GM20000 (cell line): ENCODE measurements at regions not wholly inside any gene's neighbourhood (a gene's known extent, or its start where the extent isn't known, plus 50 kb on each side); places are given as distances from the start of the nearest gene placed in this dataset.
"Not testable (repeated sequence)": the region's sequence is repeated elsewhere in the genome, so short reads cannot be mapped to it uniquely, and the experiment has no call there.

Source experiments
- DNase-seq: peaks from one replicate; pipeline ENCODE4 v3.0.0; 2012; ENCODE audit warnings: low spot score
- TF ChIP-seq, protein P1 (sequence below): IDR thresholded peaks from 2 replicates; pipeline ENCODE4 v1.5.1; 2012; ENCODE audit warnings: mild to moderate bottlenecking, control low read depth; ENCODE audit errors: extremely low read depth, missing control alignments

- DNase-seq: no peak
- TF ChIP-seq, protein P1, sequence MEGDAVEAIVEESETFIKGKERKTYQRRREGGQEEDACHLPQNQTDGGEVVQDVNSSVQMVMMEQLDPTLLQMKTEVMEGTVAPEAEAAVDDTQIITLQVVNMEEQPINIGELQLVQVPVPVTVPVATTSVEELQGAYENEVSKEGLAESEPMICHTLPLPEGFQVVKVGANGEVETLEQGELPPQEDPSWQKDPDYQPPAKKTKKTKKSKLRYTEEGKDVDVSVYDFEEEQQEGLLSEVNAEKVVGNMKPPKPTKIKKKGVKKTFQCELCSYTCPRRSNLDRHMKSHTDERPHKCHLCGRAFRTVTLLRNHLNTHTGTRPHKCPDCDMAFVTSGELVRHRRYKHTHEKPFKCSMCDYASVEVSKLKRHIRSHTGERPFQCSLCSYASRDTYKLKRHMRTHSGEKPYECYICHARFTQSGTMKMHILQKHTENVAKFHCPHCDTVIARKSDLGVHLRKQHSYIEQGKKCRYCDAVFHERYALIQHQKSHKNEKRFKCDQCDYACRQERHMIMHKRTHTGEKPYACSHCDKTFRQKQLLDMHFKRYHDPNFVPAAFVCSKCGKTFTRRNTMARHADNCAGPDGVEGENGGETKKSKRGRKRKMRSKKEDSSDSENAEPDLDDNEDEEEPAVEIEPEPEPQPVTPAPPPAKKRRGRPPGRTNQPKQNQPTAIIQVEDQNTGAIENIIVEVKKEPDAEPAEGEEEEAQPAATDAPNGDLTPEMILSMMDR: no peak
Observed at GRCh38 chr12:46693034-46693433, 132.8 kb downstream of the SLC38A4 start.

DNA sequence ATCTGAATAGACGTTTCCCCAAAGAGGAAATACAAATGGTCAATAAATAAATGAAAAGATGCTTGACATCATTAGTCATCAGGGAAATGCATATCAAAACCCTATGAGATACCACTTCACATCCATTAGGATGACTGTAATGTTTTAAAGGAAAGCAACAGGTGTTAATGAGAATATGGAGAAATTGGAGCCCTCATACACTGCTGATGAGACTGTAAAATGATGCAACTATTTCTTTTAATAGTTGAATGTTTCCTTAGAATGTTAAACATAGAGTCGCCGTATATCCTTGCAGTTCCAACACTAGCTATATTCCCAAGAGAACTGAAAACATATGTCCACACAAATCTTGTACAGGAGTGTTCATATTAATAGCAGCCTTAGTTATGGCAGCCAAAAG, 133.2 kb downstream of the SLC38A4 start:
- TF ChIP-seq, protein P1: no peak
- DNase-seq: no peak

GRCh38 chr12:46686267-46686942, 139.4 kb downstream of the SLC38A4 start:
- TF ChIP-seq, protein P1: no peak
- no peak for DNase-seq

DNA sequence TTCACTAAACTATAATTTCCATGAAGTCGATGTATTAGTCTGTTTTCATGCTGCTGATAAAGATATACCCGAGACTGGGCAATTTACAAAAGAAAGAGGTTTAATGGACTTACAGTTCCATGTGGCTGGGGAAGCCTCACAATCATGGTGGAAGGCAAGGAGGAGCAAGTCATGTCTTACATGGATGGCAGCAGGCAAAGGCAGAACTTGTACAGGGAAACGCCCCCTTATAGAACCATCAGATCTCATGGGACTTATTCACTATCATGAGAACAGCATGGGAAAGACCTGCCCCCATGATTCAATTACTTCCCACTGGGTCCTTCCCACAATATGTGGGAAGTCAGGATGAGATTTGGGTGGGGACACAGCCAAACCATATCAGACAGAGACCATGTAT, 141.6 kb downstream of the SLC38A4 start:
- not testable (repeated sequence) for DNase-seq

- TF ChIP-seq, protein P1: no peak
- DNase-seq: no peak
Observed at GRCh38 chr12:46682148-46682547, 143.6 kb downstream of the SLC38A4 start.

GRCh38 chr12:46680506-46680905, 145.3 kb downstream of the SLC38A4 start:
- no peak for DNase-seq
- TF ChIP-seq, protein P1: no peak

DNA sequence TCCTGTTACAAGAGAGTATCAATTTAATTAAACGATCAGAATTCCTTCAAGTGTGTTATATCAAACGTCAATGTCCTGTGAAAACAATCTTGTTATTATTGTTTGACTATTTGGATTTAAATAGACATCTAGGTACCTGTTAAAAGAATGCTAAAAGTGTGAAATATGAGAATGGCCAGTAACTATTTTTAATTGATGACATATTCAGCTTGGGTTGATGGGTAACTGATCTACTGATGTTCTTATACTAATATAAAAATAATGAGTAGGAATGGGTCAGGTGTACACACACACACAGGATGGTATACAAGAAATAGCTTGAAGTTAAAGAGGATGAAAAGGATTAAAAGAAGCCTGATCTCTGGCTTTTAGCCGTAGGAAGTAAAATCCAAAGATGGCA, 146.0 kb downstream of the SLC38A4 start:
- DNase-seq: no peak
- TF ChIP-seq, protein P1: no peak

- TF ChIP-seq, protein P1: no peak
- DNase-seq: no peak
Observed at GRCh38 chr12:46678426-46678825, 147.4 kb downstream of the SLC38A4 start.
